ENCODE measurements at regions not wholly inside any gene's neighbourhood (a gene's known extent, or its start where the extent isn't known, plus 50 kb on each side); places are given as distances from the start of the nearest gene placed in this dataset.

DNA sequence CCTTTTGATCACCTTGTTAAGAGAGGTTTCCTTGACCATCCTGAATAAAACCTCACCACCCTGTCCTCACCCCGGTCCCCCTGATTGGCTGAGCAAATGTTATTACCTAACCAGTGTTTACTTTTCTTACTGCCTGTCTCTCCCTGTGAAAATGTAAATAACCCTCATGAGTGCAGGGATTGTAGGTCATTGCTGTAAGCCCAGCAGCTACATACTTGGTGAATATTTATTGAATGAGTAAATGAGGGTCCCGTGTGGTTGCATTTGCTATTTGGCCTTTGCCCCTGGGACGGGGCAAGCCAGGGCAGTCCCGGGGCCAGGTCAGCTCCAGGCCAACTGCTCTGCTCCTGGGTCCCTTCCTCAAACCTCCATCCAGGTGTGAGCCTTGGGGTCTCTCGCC lies 55.5 kb upstream of the CLCN4 start:
- H3K4me3 ChIP-seq = no peak overlapping the region
- H3K9me3 ChIP-seq = no peaks in the 10 kb centered on the region
- H3K4me1 ChIP-seq = no peaks in the 10 kb centered on the region
- no peaks in the 10 kb centered on the region for H3K36me3 ChIP-seq
- no peak overlapping the region for H3K27ac ChIP-seq
- intact Hi-C loops (cut with DNase I) = no loop called here
- TF ChIP-seq POLR2AphosphoS5 (IDR thresholded peaks at IDR 0.05; ENCODE audit: insufficient read depth in 1 of 2, low read depth in 1 of 2) (no peak), POLR2A (IDR thresholded peaks at IDR 0.05) (no peak)
- TF ChIP-seq, protein P1, sequence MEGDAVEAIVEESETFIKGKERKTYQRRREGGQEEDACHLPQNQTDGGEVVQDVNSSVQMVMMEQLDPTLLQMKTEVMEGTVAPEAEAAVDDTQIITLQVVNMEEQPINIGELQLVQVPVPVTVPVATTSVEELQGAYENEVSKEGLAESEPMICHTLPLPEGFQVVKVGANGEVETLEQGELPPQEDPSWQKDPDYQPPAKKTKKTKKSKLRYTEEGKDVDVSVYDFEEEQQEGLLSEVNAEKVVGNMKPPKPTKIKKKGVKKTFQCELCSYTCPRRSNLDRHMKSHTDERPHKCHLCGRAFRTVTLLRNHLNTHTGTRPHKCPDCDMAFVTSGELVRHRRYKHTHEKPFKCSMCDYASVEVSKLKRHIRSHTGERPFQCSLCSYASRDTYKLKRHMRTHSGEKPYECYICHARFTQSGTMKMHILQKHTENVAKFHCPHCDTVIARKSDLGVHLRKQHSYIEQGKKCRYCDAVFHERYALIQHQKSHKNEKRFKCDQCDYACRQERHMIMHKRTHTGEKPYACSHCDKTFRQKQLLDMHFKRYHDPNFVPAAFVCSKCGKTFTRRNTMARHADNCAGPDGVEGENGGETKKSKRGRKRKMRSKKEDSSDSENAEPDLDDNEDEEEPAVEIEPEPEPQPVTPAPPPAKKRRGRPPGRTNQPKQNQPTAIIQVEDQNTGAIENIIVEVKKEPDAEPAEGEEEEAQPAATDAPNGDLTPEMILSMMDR (IDR thresholded peaks at IDR 0.05) = no peak
- H3K27me3 ChIP-seq = no peaks in the 10 kb centered on the region
- DNase-seq (ENCODE audit: extremely low spot score in 2 of 2) = no peak

DNA sequence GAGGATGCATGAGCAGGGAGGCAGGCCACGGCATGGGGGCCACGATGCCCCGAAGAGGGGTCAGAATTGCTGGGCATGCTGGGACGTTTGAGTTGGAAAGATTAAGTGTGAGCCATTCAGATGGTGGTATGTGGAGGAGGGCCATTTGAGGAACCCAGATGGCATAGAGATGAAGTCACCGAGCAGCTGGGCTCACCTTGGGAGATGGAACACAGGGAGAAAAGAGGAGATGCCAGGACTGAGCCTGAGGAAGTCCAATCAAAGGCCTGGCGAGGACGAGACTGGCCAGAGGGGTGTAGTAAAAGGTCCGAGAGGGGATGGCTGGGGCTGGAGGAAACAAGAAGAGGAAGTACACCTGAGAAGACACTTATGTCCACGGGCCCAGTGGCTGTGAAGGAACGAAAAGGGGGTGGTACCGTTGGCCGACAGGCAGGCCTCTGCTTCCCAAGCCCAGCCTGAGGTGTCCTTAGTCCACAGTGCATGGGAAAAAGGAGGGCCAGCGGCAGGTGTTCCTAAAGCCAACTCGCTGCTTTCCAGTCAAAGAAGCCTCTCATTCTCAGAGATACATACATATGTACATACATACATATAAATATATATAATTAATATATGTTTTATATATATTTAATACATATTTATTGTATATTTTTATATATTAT lies 54.6 kb upstream of the CLCN4 start:
- Histone ChIP-seq H3K4me3 (no peak overlapping the region), H3K27me3 (no peaks in the 10 kb centered on the region), H3K27ac (no peak overlapping the region), H3K4me1 (no peaks in the 10 kb centered on the region), H3K9me3 (no peaks in the 10 kb centered on the region), H3K36me3 (no peaks in the 10 kb centered on the region)
- TF ChIP-seq POLR2AphosphoS5 (IDR thresholded peaks at IDR 0.05; ENCODE audit: insufficient read depth in 1 of 2, low read depth in 1 of 2) = no peak
- TF ChIP-seq, protein P1 (IDR thresholded peaks at IDR 0.05) = no peak
- no peak for TF ChIP-seq POLR2A (IDR thresholded peaks at IDR 0.05)
- no peak for DNase-seq (ENCODE audit: extremely low spot score in 2 of 2)
- intact Hi-C loops (cut with DNase I) = no loop called here

DNA sequence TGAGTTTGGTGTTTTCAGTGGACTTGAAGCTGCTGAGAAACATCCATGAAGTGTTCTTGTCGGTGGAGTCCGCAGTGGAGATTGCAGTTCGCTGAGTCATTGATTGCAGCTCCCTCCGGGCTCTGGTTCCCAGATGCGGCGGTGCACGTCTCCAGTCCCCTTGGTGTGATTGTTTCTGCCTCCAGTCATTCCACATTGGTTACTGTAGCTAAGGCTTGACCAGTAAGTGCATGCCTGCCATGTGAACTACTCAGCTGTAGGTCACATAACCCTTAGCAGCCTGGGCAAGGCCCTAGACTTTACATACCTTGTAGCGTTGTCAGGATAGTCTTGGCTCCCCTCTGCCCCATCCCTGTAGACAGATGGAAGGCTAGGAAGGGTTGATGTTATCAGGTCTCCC lies 53.8 kb upstream of the CLCN4 start:
- no peak for DNase-seq (ENCODE audit: extremely low spot score in 2 of 2)
- Histone ChIP-seq H3K4me1 (no peaks in the 10 kb centered on the region), H3K27me3 (no peaks in the 10 kb centered on the region), H3K4me3 (no peak overlapping the region), H3K9me3 (no peaks in the 10 kb centered on the region), H3K36me3 (no peaks in the 10 kb centered on the region), H3K27ac (no peak overlapping the region)
- intact Hi-C loops (cut with DNase I) = no loop called here
- TF ChIP-seq POLR2A (IDR thresholded peaks at IDR 0.05) = no peak
- TF ChIP-seq POLR2AphosphoS5 (IDR thresholded peaks at IDR 0.05; ENCODE audit: insufficient read depth in 1 of 2, low read depth in 1 of 2) = no peak
- TF ChIP-seq, protein P1 (IDR thresholded peaks at IDR 0.05) = no peak

DNA sequence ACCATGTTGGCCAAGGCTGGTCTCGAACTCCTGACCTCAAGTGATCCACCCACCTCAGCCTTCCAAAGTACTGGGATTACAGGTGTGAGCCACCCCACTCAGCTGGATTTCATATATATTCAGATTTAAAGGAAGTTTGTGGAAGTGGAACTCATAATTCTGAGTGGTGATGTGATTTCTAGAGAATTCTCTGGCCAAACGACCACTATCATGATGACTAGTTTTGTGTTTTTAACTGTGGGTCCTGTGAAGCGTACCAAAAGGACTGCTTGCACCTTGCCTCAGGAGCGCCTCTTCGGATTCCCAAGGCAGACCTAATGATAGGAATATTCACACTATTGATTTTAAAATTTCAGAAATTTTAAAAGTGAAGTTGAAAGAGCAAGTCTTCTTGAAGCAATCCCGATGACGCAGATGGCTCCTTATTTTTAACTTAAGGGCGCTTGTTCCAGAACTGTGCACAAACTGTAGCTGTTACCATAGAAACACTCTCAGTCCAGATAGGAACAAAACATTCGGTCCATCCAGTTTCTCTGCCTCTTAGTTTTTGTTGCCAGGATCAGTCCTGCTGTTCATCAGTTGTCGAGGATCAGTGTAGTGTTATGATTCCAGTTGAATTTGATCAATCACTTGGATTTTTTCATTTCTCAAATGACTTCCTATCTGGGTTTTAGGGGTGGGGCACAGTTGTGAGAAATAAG lies 51.7 kb upstream of the CLCN4 start:
- TF ChIP-seq POLR2AphosphoS5 (IDR thresholded peaks at IDR 0.05; ENCODE audit: insufficient read depth in 1 of 2, low read depth in 1 of 2) = no peak
- TF ChIP-seq, protein P1 (IDR thresholded peaks at IDR 0.05) = no peak
- no peak for TF ChIP-seq POLR2A (IDR thresholded peaks at IDR 0.05)
- no peak overlapping the region for H3K4me3 ChIP-seq
- no peaks in the 10 kb centered on the region for H3K27me3 ChIP-seq
- intact Hi-C loops (cut with DNase I) = no loop called here
- H3K4me1 ChIP-seq = peaks cover under 1% of the 10 kb centered on the region
- DNase-seq (ENCODE audit: extremely low spot score in 2 of 2) = no peak
- peaks cover 0 to under 1% of the 10 kb centered on the region in 2 donors for H3K36me3 ChIP-seq
- peak overlapping the region; percentile 45 for H3K27ac ChIP-seq
- H3K9me3 ChIP-seq = no peaks in the 10 kb centered on the region

DNA sequence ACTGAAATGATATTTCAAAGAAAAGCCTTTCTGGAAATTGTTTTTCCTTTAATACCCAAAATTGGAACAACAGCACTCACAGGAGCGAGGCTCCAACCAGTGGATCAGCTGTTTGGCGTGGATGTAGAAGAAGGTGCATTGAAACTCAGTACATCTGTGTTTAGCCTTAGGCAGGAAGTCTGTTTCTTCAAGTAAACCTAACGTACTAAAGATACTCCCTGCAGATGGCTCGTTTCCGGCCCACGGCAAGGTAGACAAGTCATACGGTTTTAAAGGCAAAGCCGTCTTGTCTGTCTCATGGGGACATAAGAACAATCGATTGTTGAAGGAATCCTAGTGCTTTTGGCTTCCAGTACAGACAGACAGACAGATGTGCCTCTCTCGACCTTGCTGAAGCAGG lies 50.0 kb upstream of the CLCN4 start:
- TF ChIP-seq POLR2A (IDR thresholded peaks at IDR 0.05) = no peak
- no peak for TF ChIP-seq POLR2AphosphoS5 (IDR thresholded peaks at IDR 0.05; ENCODE audit: insufficient read depth in 1 of 2, low read depth in 1 of 2)
- TF ChIP-seq, protein P1 (IDR thresholded peaks at IDR 0.05) = no peak
- intact Hi-C loops (cut with DNase I) = no loop called here
- no peak for DNase-seq (ENCODE audit: extremely low spot score in 2 of 2)
- Histone ChIP-seq H3K27me3 (no peaks in the 10 kb centered on the region), H3K9me3 (no peaks in the 10 kb centered on the region), H3K36me3 (peaks cover 0 to 5% of the 10 kb centered on the region in 2 donors), H3K27ac (no peak overlapping the region), H3K4me1 (peaks cover 5% of the 10 kb centered on the region), H3K4me3 (no peak overlapping the region)
